ENCODE measurements at regions not wholly inside any gene's neighbourhood (a gene's known extent, or its start where the extent isn't known, plus 50 kb on each side); places are given as distances from the start of the nearest gene placed in this dataset.

DNA sequence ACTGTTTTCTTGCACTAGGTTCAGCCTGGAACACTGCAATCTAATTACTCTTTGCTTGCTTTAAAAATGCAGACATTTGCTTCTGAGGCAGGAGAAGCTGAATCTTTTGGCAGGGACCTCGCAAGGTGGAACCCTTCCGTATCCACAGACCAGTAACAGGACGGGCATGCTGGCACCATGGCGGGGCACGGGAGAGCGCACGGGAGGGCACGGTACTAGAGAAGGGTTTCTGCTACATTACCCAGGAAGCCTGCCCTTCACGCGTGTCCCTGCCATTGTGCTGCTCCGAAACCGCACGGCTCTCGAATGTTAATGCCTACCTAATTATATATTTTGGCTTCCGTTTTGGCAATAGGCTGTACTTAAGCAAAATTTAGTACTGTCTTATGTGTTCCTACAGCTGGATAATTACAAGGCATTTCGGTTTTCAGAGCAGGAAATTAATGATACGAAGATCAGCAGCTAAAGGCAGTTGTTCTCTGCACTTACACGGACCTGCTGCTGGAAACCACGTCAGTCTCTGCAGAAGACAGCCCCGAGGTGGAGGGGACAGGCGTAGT is 430.4 kb downstream of the IRS2 start:
- H3K4me3 ChIP-seq (ENCODE audit: insufficient read depth, low read depth, low read length) = no peak overlapping the region
- H3K27ac ChIP-seq (ENCODE audit: insufficient read depth, low read depth, low read length, poor library complexity, severe bottlenecking) = no peak overlapping the region
- no peaks in the 10 kb centered on the region for H3K4me1 ChIP-seq (ENCODE audit: control insufficient read depth, insufficient read depth, low read length)
- 93 to 96% methylated on average over 20 to 21 of the region's 21 CpGs for WGBS, 2 experiments
- H3K27me3 ChIP-seq (ENCODE audit: control insufficient read depth, insufficient read depth, low read length, poor library complexity, severe bottlenecking) = no peaks in the 10 kb centered on the region
- H3K36me3 ChIP-seq (ENCODE audit: control insufficient read depth, insufficient read depth, low read length) = no peaks in the 10 kb centered on the region
- H3K9me3 ChIP-seq (ENCODE audit: control insufficient read depth, low read length) = no peaks in the 10 kb centered on the region

- no peaks in the 10 kb centered on the region for H3K4me1 ChIP-seq (ENCODE audit: control insufficient read depth, insufficient read depth, low read length)
- no peak overlapping the region for H3K27ac ChIP-seq (ENCODE audit: insufficient read depth, low read depth, low read length, poor library complexity, severe bottlenecking)
- no peaks in the 10 kb centered on the region for H3K9me3 ChIP-seq (ENCODE audit: control insufficient read depth, low read length)
- H3K36me3 ChIP-seq (ENCODE audit: control insufficient read depth, insufficient read depth, low read length) = no peaks in the 10 kb centered on the region
- H3K4me3 ChIP-seq (ENCODE audit: insufficient read depth, low read depth, low read length) = no peak overlapping the region
- 93 to 100% methylated on average over 3 to 4 of the region's 4 CpGs for WGBS, 2 experiments
- H3K27me3 ChIP-seq (ENCODE audit: control insufficient read depth, insufficient read depth, low read length, poor library complexity, severe bottlenecking) = no peaks in the 10 kb centered on the region
Observed at GRCh38 chr13:109355166-109355565, 431.2 kb downstream of the IRS2 start.

- no CpG with 5 or more reads among the region's 1 CpG for WGBS, 2 experiments
- Histone ChIP-seq H3K36me3 (ENCODE audit: control insufficient read depth, insufficient read depth, low read length) (no peaks in the 10 kb centered on the region), H3K4me3 (ENCODE audit: insufficient read depth, low read depth, low read length) (no peak overlapping the region), H3K9me3 (ENCODE audit: control insufficient read depth, low read length) (no peaks in the 10 kb centered on the region), H3K27ac (ENCODE audit: insufficient read depth, low read depth, low read length, poor library complexity, severe bottlenecking) (no peak overlapping the region), H3K27me3 (ENCODE audit: control insufficient read depth, insufficient read depth, low read length, poor library complexity, severe bottlenecking) (no peaks in the 10 kb centered on the region), H3K4me1 (ENCODE audit: control insufficient read depth, insufficient read depth, low read length) (no peaks in the 10 kb centered on the region)
Observed at GRCh38 chr13:109351236-109351635, 435.1 kb downstream of the IRS2 start.

DNA sequence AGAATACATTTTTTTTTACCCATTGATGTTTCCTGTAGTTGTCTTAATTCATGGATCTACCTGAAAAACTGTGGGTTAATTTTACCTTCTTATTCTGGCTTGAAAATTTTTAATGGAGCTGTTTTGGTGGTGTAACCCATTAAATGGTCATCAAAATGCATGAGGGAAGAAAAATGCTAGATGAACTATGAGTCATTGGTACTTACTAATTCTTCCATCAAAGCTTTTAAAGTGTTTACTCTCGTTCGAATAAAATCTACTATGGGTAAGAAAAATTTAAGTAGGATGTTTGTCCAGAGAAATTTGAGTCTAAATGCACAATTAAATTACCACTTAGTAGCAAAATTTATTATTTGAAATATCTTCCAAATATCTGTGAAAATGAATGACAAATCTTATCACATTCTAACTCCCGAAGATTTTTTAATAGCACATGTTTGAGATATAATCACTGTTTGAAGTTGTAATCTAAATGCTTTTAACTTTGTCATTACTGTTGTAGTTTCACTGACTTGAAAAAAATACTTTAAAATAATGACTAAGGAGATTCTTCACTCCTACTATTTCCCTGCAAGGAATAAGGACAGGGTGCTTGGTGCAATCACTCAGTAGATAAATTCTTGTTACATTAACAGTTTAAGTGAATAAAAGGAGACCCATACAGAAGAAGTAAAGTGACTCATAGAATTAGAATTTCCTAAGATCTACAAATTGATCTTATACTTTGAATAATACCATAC is 437.7 kb downstream of the IRS2 start:
- WGBS, 2 experiments = 100% methylated on average over 1 of the region's 3 CpGs; no CpG with 5 or more reads in 1 of the 2 experiments

GRCh38 chr13:109346060-109346459 is 440.3 kb downstream of the IRS2 start:
- no peak overlapping the region for H3K4me3 ChIP-seq (ENCODE audit: insufficient read depth, low read depth, low read length)
- WGBS, 2 experiments = 93 to 94% methylated on average over 2 of the region's 2 CpGs
- no peaks in the 10 kb centered on the region for H3K4me1 ChIP-seq (ENCODE audit: control insufficient read depth, insufficient read depth, low read length)
- no peak overlapping the region for H3K27ac ChIP-seq (ENCODE audit: insufficient read depth, low read depth, low read length, poor library complexity, severe bottlenecking)
- no peaks in the 10 kb centered on the region for H3K36me3 ChIP-seq (ENCODE audit: control insufficient read depth, insufficient read depth, low read length)
- H3K9me3 ChIP-seq (ENCODE audit: control insufficient read depth, low read length) = no peaks in the 10 kb centered on the region
- H3K27me3 ChIP-seq (ENCODE audit: control insufficient read depth, insufficient read depth, low read length, poor library complexity, severe bottlenecking) = no peaks in the 10 kb centered on the region

More for the DNA sequence above, 437.7 kb downstream of the IRS2 start:
- H3K9me3 ChIP-seq (ENCODE audit: control insufficient read depth, low read length) = no peaks in the 10 kb centered on the region
- no peak overlapping the region for H3K4me3 ChIP-seq (ENCODE audit: insufficient read depth, low read depth, low read length)
- H3K27ac ChIP-seq (ENCODE audit: insufficient read depth, low read depth, low read length, poor library complexity, severe bottlenecking) = no peak overlapping the region
- H3K36me3 ChIP-seq (ENCODE audit: control insufficient read depth, insufficient read depth, low read length) = no peaks in the 10 kb centered on the region
- no peaks in the 10 kb centered on the region for H3K4me1 ChIP-seq (ENCODE audit: control insufficient read depth, insufficient read depth, low read length)
- no peaks in the 10 kb centered on the region for H3K27me3 ChIP-seq (ENCODE audit: control insufficient read depth, insufficient read depth, low read length, poor library complexity, severe bottlenecking)

DNA sequence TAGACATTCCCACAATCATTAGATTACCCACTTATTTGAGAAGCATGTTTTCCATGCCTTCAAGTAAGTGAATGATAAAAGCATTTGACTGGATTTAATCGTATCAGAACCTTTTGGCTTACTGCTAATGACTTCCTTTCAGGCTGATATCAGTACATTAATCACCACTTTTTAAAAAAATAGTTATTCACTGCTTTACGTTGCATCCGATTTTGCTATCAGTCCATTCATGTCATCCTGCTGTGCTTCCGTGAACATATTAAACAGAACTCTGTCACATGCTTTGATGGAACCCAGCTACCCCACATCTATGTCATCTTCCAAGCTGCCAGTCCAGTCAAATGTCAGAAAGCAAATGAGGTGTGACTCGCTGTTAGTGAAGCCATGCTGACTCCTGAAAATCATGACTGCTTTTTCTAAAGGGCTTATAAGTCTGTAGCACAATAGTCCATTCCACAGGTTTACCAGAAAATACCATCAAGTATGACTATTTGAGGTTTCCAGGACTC is 440.9 kb downstream of the IRS2 start:
- no peak overlapping the region for H3K4me3 ChIP-seq (ENCODE audit: insufficient read depth, low read depth, low read length)
- no peak overlapping the region for H3K27ac ChIP-seq (ENCODE audit: insufficient read depth, low read depth, low read length, poor library complexity, severe bottlenecking)
- 92 to 93% methylated on average over 5 of the region's 5 CpGs for WGBS, 2 experiments
- H3K9me3 ChIP-seq (ENCODE audit: control insufficient read depth, low read length) = no peaks in the 10 kb centered on the region
- H3K36me3 ChIP-seq (ENCODE audit: control insufficient read depth, insufficient read depth, low read length) = no peaks in the 10 kb centered on the region
- no peaks in the 10 kb centered on the region for H3K27me3 ChIP-seq (ENCODE audit: control insufficient read depth, insufficient read depth, low read length, poor library complexity, severe bottlenecking)
- H3K4me1 ChIP-seq (ENCODE audit: control insufficient read depth, insufficient read depth, low read length) = no peaks in the 10 kb centered on the region

DNA sequence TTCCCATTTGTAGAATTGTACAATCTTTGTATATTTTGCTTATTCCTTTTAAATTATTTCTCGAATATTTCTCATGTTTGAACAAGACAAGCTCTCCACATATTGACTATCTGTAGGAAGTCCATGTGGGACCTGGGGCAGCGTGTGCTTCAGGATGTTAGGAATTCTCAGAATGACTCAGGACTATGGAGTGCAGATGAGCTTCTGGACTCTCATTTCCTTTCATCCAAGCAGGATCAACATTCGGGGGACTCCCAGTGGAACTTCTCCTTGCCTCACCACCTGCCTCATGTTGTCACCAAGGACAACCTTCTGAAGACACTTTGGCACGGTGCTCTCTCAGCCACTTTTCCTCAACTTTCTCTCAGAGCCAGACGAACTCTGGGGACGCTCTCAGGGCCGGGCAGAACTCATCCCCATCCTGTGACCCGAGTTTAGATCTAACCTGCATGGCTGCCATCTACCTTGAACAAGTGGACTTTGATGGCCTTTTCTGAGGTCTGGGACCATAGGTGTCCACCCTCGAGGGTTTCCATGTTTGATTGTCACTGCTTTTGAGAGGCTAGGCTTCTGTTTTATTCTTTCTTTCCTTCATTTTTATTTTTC is 441.7 kb downstream of the IRS2 start:
- no peaks in the 10 kb centered on the region for H3K9me3 ChIP-seq (ENCODE audit: control insufficient read depth, low read length)
- WGBS, 2 experiments = 91 to 95% methylated on average over 8 to 9 of the region's 9 CpGs
- H3K27me3 ChIP-seq (ENCODE audit: control insufficient read depth, insufficient read depth, low read length, poor library complexity, severe bottlenecking) = no peaks in the 10 kb centered on the region
- H3K4me3 ChIP-seq (ENCODE audit: insufficient read depth, low read depth, low read length) = no peak overlapping the region
- no peaks in the 10 kb centered on the region for H3K4me1 ChIP-seq (ENCODE audit: control insufficient read depth, insufficient read depth, low read length)
- H3K27ac ChIP-seq (ENCODE audit: insufficient read depth, low read depth, low read length, poor library complexity, severe bottlenecking) = no peak overlapping the region
- no peaks in the 10 kb centered on the region for H3K36me3 ChIP-seq (ENCODE audit: control insufficient read depth, insufficient read depth, low read length)

- Histone ChIP-seq H3K4me1 (ENCODE audit: control insufficient read depth, insufficient read depth, low read length) (no peaks in the 10 kb centered on the region), H3K4me3 (ENCODE audit: insufficient read depth, low read depth, low read length) (no peak overlapping the region), H3K9me3 (ENCODE audit: control insufficient read depth, low read length) (no peaks in the 10 kb centered on the region), H3K27ac (ENCODE audit: insufficient read depth, low read depth, low read length, poor library complexity, severe bottlenecking) (no peak overlapping the region), H3K27me3 (ENCODE audit: control insufficient read depth, insufficient read depth, low read length, poor library complexity, severe bottlenecking) (no peaks in the 10 kb centered on the region), H3K36me3 (ENCODE audit: control insufficient read depth, insufficient read depth, low read length) (no peaks in the 10 kb centered on the region)
- 73 to 100% methylated on average over 1 of the region's 1 CpG for WGBS, 2 experiments
Observed at GRCh38 chr13:109336730-109337129, 449.7 kb downstream of the IRS2 start.

DNA sequence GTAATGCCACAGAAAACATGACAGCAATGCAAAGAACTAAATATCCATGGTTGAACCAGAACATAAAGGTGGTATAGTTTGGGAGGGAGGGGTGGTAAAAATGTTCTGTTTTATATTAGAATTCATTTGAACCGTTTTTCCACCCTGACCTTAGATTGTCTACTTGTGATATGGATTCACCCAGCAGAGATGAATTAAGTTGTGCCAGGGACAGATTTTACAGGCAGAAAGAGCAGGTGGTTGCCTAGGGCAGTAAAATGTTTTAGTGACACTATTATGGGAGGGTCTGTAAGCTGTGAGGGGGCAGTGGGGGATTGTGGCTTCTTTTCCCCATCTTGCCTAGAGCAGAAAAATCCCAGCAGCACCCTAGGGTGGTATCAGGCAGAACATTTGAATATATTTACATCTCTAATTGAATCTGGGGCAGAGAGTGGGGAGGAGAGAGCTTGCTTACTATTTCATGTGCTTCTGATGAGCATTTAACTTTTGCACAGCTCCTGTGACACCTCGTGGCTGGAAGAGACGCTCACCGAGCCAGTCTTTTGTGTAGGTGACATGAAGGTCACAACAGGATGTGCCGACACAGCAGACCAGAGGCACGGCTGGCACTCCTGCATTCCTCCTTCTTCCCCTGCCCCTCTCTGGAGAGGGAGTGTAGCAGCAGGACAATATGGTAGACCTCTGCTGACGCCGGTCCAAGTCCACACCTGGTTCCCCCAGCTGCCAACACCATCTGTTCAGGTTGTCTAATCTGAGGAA is 452.3 kb downstream of the IRS2 start:
- no peaks in the 10 kb centered on the region for H3K36me3 ChIP-seq (ENCODE audit: control insufficient read depth, insufficient read depth, low read length)
- no peaks in the 10 kb centered on the region for H3K27me3 ChIP-seq (ENCODE audit: control insufficient read depth, insufficient read depth, low read length, poor library complexity, severe bottlenecking)
- no peak overlapping the region for H3K27ac ChIP-seq (ENCODE audit: insufficient read depth, low read depth, low read length, poor library complexity, severe bottlenecking)
- no peak overlapping the region for H3K4me3 ChIP-seq (ENCODE audit: insufficient read depth, low read depth, low read length)
- no peaks in the 10 kb centered on the region for H3K9me3 ChIP-seq (ENCODE audit: control insufficient read depth, low read length)
- H3K4me1 ChIP-seq (ENCODE audit: control insufficient read depth, insufficient read depth, low read length) = no peaks in the 10 kb centered on the region
- 90 to 92% methylated on average over 8 of the region's 8 CpGs for WGBS, 2 experiments

All from ectodermal cell (in vitro differentiated cells).